Activated T-cell treated with anti-CD3 and anti-CD28 coated beads, Interleukin-2, amount 50 U/mL, for 24 hours (primary cell): ENCODE measurements at regions not wholly inside any gene's neighbourhood (a gene's known extent, or its start where the extent isn't known, plus 50 kb on each side); places are given as distances from the start of the nearest gene placed in this dataset.
A peak's percentile ranks its signal among the peaks of the same experiment; 100 is the strongest.

Experiments
- DNase-seq: peaks from one replicate; pipeline ENCODE4 v3.0.0-alpha.2; 2020
- H3K27ac Mint-ChIP-seq: 2 replicates; pipeline ENCODE4 v1.8.0; 2020; ENCODE audit warnings: mild to moderate bottlenecking, mixed read lengths
- H3K27me3 Mint-ChIP-seq: 2 replicates; pipeline ENCODE4 v1.8.0; 2020; ENCODE audit warnings: mixed read lengths
- H3K36me3 Mint-ChIP-seq: 2 replicates; pipeline ENCODE4 v1.8.0; 2020; ENCODE audit warnings: low read depth, mixed read lengths
- H3K4me1 Mint-ChIP-seq: 2 replicates; pipeline ENCODE4 v1.8.0; 2020; ENCODE audit warnings: low read depth, mixed read lengths
- H3K4me3 Mint-ChIP-seq: 2 replicates; pipeline ENCODE4 v1.8.0; 2020; ENCODE audit warnings: mild to moderate bottlenecking, moderate library complexity, mixed read lengths
- H3K9me3 Mint-ChIP-seq: 2 replicates; pipeline ENCODE4 v1.8.0; 2020; ENCODE audit warnings: mixed read lengths

- Mint-ChIP-seq H3K27me3 (peaks cover 77% of the 10 kb centered on the region), H3K4me1 (peaks cover 9% of the 10 kb centered on the region), H3K9me3 (no peaks in the 10 kb centered on the region)
Observed at GRCh38 chr14:96741151-96741977, 55.8 kb upstream of the VRK1 start.

GRCh38 chr14:96744262-96744661 is 52.9 kb upstream of the VRK1 start:
- DNase-seq, result no peak
- Mint-ChIP-seq H3K27me3 (peaks cover 55% of the 10 kb centered on the region), H3K4me1 (peaks cover 9% of the 10 kb centered on the region), H3K4me3 (no peak overlapping the region), H3K27ac (no peak overlapping the region), H3K9me3 (no peaks in the 10 kb centered on the region), H3K36me3 (no peaks in the 10 kb centered on the region)

More at GRCh38 chr14:96741151-96741977, 55.8 kb upstream of the VRK1 start:
- Mint-ChIP-seq H3K4me3 (peak overlapping the region; percentile 67), H3K27ac (no peak overlapping the region), H3K36me3 (no peaks in the 10 kb centered on the region)
- DNase-seq, result peak; percentile 90

GRCh38 chr14:96745500-96746051 is 51.6 kb upstream of the VRK1 start:
- no peak for DNase-seq
- peaks cover 9% of the 10 kb centered on the region for H3K4me1 Mint-ChIP-seq

GRCh38 chr14:96746101-96746500 is 51.1 kb upstream of the VRK1 start:
- no peak overlapping the region for H3K4me3 Mint-ChIP-seq
- DNase-seq, result no peak
- no peak overlapping the region for H3K27ac Mint-ChIP-seq
- peaks cover 41% of the 10 kb centered on the region for H3K27me3 Mint-ChIP-seq
- H3K36me3 Mint-ChIP-seq, result no peaks in the 10 kb centered on the region
- H3K4me1 Mint-ChIP-seq, result peaks cover 4% of the 10 kb centered on the region
- H3K9me3 Mint-ChIP-seq, result no peaks in the 10 kb centered on the region

More at GRCh38 chr14:96745500-96746051, 51.6 kb upstream of the VRK1 start:
- H3K4me3 Mint-ChIP-seq, result no peak overlapping the region
- no peaks in the 10 kb centered on the region for H3K9me3 Mint-ChIP-seq
- H3K36me3 Mint-ChIP-seq, result no peaks in the 10 kb centered on the region
- H3K27me3 Mint-ChIP-seq, result peaks cover 46% of the 10 kb centered on the region
- no peak overlapping the region for H3K27ac Mint-ChIP-seq

GRCh38 chr14:96747006-96747405 is 50.2 kb upstream of the VRK1 start:
- Mint-ChIP-seq H3K36me3 (no peaks in the 10 kb centered on the region), H3K4me3 (no peak overlapping the region), H3K9me3 (no peaks in the 10 kb centered on the region), H3K27ac (no peak overlapping the region), H3K27me3 (peaks cover 35% of the 10 kb centered on the region), H3K4me1 (no peaks in the 10 kb centered on the region)
- DNase-seq, result no peak
